Activated gamma-delta T cell treated with anti-CD3 and anti-CD28 coated beads, Interleukin-2, amount 50 U/mL, for 16 hours (primary cell): ENCODE measurements at regions not wholly inside any gene's neighbourhood (a gene's known extent, or its start where the extent isn't known, plus 50 kb on each side); places are given as distances from the start of the nearest gene placed in this dataset.
"Not testable (repeated sequence)": the region's sequence is repeated elsewhere in the genome, so short reads cannot be mapped to it uniquely, and the experiment has no call there.

Experiments
- DNase-seq: peaks from one replicate; pipeline ENCODE4 v3.0.0-alpha.2; 2020; ENCODE audit warnings: low read depth

DNA sequence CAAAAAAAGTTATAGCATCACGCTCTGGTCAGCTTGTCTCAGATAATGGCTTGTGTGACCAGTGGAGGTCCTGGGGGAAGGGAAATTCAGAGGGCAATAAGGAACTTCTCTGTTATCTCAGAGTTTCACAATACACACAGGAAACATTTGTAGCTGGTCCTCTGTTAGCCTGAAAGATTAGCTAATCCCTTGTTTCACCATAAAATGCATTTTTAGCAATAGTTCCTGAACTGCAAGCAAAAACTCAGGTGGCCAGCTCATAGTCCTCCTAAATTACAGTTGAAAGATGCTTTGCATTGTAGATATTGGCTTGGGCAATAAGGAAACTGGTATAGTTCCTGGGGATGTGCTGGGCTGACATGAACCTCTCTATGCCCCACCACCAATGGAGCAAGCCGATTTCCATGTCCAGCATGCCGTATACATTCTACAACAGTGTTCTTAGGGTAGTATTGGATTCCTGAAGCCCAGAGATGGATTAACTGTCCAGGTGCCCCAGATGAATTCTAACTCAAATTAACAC is 141.5 kb upstream of the TBL1XR1 start:
- no peak for DNase-seq

DNA sequence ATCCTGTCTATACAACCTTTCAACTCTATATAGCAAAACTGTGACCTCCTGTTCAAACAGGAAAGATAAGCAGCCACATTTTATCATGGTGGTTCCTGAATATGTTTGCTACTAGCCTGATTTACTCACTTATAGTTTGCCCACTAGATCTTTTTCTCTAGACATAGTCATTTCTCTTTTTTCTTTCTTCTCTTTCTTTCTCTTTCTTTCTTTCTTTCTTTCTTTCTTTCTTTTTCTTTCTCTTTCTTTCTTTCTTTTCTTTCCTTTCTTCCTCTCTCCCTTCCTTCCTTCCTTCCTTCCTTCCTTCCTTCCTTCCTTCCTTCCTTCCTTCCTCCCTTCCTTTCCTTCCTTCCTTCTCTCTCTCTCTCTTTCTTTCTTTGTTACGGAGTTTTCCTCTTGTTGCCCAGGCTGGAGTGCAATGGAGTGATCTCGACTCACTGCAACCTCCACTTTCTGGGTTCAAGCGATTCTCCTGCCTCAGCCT is 142.0 kb upstream of the TBL1XR1 start:
- not testable (repeated sequence) for DNase-seq

DNA sequence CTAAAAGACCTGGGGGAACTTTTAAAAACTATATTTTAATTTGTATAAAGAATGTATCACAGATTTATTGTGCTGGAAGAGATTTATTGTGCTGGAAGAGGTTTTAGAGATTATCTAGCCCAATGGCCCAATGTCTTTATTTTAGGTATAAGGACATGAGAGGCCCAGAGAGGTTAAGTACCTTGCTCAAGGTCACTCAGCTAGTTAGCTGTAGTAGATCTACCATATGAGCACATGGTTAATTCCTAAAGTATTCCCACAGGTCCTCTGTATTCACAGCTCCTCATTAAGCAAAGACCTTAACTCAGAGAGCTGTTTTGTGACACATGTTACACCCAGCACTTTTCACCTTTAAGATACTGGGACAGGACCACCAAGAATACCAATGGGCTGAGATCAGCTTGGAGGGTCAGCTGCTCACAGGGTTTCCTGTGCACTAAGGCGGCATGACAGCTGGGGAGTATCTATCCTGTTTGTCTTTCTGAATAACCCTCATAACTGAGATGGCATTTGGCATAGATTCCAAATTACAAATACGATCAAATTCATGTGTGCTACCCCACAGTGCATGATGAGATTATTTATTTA is 143.1 kb upstream of the TBL1XR1 start:
- DNase-seq: no peak

DNA sequence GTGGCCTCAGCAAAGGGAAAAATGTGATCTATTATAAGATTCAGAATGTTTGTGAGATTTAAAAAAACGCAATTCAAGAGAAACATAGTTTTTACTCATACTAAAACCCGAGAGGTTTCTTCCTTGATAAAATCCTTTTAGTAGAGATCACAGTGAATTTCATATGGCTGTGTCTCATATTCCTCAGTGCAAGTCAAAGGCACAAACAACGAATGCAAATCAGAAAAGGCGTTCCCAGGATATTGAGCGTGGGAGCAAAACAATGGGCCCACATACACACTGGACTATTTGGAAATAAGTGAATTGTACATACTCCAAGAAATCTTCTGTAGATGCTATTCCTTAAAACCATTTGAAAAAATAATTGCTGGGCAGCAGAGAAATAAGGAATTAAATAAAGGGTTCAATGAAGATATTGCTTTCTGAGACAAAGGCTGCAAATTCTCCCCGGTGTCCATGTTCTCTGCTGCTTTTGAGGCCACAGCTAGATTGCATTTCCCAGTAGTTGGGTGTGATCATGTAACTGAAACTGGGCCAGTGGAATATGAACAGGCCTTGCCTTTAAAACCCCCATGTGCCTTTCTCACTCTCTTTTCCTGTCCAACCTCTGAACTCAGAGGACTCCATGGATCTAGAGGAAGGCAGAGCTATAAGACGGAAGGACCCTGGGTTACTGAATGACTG is 144.6 kb upstream of the TBL1XR1 start:
- no peak for DNase-seq

DNA sequence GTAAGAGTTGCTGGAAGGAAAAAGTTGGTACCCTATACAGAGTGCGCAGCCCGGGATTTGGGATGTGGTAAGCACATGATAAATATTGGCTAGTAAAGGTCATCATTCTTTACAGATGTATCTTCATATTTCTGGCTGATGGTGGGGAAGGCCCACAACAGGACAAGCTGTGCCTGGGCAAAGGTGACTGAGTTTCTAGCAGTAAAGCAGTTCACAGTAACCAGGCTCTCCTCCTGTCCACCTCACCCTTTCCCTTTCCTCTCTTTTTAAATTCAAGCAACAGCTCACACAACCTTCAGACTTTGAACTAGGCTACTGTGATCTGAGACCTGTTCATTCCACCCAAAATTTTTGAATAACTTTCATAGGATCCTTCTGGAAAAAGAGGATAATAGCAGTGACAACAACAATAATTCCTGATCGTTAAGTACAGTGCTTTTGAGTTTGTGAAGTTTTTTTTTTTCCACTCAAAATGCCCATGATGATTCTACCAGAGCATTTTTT is 145.9 kb upstream of the TBL1XR1 start:
- no peak for DNase-seq

DNA sequence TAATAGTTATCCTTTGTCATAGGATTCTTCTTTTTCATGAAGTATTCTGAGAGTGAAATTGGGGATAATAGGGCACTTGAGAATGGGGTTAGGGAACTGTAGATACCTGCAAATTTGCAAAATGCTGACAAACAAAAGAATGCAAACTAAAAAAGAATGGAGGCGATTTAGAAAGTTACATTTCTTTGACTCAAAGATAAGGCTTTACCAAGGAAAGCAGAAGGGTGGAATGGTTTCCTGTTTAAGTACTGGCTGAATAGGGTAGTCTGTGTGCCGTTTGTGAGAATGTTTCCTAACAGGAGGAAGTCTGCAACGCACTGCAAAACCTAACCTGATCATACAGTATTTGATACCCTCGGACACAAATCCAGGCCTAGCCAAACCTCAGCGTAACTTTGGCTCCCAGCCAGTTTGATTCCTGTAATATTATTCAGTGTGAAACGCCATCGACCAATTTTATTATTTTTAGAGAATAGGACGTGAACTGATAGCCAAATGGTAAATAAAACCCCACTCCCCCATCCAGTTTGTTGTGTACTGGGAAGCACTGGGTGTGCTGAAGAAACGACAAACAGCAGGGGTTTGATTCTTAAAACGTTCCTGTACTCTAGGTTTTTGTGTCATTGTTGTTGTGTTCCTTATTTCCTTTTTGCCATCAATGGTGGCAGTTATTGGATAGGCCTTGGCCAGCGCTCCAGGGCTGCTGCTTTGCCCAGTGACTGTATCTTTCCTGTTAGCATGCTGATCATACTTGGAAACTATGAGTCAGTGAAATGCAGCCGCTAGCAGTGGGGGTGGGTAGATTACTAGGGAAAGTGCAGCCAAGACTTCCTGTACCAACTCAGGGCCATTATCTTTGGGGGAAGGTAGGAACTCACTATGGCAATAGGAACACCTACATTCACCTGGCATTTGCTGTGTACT is 148.0 kb upstream of the TBL1XR1 start:
- DNase-seq: peak; percentile 30

- no peak for DNase-seq
These were observed 148.8 kb upstream of the TBL1XR1 start for GRCh38 chr3:177345973-177346503.

- no peak for DNase-seq
These were observed 149.6 kb upstream of the TBL1XR1 start for GRCh38 chr3:177346878-177347277.

GRCh38 chr3:177347611-177348010 is 150.3 kb upstream of the TBL1XR1 start:
- DNase-seq: no peak

- no peak for DNase-seq
These were observed 151.7 kb upstream of the TBL1XR1 start for GRCh38 chr3:177348974-177349373.

- DNase-seq: no peak
These were observed 152.1 kb upstream of the TBL1XR1 start for GRCh38 chr3:177349384-177349783.

DNA sequence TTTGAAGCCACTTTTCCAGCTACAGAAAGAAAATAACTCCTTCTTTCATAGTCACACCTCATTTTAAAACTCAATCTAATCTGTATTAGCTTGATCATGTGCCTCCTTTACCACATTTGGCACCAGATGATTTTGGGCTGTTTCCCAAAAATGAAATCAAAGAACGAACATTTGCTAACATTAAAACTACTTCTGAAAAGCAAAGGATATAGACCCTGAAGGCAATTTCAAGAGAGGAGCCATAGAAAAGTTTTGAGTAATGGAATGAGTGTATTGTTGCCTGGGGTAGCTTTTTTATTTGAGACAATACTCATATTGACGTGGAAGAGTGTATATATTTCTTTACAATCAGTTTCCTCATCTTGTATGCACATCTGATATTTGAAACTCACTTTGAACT is 152.8 kb upstream of the TBL1XR1 start:
- no peak for DNase-seq

DNA sequence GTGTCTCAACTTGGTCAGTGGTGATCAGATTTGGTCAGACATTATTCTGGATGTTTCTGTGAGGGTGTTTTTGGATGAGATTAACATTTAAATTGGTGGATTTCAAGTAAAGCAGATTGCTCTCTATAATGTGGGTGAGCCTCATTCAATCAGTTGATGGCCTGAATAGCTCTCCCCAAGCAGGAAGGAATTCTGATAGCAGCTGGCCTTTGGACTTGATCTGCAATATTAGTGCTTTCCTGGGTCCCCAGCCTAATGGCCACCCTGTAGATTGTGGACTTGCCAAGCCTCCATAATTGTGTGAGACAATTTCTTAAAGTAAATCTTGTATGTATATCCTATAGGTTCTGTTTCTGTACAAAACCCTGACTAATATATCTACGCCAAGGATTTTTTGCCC is 153.9 kb upstream of the TBL1XR1 start:
- DNase-seq: no peak

GRCh38 chr3:177351757-177352158 is 154.5 kb upstream of the TBL1XR1 start:
- no peak for DNase-seq

DNA sequence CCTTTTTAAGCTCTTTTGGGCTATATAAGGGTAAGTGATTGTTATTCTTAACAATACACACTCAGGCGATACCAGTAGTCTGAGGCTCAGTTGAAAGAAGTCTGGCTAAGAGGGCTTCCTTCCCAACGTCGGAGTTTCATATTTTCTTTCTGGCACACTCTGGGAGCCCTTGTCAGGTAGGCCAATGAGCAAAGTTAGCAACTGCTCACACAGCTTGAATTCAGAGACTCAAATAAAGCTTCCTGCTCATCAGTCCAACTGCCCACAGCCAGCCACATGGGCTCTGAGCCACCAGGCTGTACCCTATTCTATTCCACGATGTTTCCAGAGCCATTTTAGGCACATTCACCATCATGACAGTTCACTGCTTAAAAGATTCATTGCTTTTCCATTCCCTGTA is 155.1 kb upstream of the TBL1XR1 start:
- no peak for DNase-seq

- no peak for DNase-seq
These were observed 155.9 kb upstream of the TBL1XR1 start for GRCh38 chr3:177353140-177353539.

GRCh38 chr3:177353879-177354278 is 156.6 kb upstream of the TBL1XR1 start:
- DNase-seq: not testable (repeated sequence)

DNA sequence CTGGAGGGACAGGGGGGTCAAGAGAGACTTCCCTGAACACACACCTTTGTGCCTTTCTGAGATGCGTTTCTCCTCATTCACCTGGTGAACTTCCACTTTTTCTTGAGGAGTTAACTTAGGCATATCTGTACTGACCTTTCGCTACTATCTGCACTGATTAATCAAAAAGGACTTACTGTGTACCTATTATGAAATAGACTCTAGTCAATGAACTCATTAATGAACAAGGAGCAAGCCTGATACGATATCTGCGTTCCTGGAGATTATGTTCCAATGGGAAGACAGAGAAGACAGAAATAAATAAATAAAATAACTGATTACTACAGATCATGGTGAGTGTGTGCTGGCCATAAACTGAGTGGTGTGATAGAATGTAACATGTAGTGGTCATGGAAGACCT is 157.2 kb upstream of the TBL1XR1 start:
- no peak for DNase-seq

DNA sequence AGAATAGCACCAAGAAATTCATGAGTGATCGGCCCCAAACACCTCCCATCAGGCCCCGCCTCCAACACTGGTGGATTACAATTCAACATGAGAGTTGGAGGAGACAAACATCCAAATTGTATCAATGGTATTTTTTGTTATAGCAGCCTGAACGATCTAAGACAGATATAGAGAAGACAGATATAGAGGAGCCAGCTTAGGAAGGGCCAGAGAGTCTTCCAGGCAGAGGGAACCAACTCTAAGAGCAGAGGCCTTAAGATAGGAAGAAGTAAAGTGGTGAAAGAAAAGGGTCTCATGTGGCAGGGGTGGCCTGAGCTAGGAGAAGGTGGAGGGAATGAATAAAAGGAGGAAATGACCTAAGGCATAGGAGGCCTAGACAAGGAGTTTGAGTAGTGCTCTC is 158.8 kb upstream of the TBL1XR1 start:
- DNase-seq: no peak

GRCh38 chr3:177356952-177357351 is 159.7 kb upstream of the TBL1XR1 start:
- no peak for DNase-seq

DNA sequence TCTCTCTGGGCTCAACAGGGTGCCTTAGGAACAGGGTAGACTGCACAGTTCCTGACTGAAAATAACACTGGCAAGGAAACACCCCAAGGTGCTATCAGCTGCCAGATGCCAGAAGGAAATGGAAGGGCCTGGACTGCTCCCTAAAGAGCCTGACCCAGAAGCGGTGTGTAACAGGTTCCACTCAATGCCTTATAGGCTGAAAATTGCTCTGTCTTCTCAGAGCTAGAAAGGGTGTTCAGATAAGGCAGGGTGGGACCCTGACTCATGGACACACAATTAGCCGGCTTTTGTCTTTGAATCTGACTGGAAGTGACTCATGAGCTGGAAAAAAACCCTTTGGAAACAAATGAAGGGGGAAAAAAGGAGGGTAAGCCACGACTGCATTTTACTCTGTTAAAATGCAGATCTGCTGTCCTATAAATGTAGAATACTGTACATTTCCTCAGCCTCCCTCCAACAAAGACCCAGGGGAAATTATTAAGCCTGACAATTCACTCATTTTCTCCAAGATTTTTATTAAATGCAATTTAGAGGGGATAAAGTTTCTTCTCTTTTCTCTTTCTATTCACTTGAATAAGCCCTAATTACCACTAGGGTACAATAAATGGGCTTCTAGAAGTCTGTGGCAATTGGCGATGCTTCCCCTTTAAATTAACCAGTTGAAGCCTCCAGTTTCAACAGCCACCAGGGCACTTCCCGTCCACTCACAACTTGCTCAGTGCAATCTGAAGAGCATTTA is 160.2 kb upstream of the TBL1XR1 start:
- no peak for DNase-seq
